ENCODE measurements at regions not wholly inside any gene's neighbourhood (a gene's known extent, or its start where the extent isn't known, plus 50 kb on each side); places are given as distances from the start of the nearest gene placed in this dataset.

- TF ChIP-seq CTCF (conservative IDR thresholded peaks at IDR 0.05 in 1 of 2, IDR thresholded peaks at IDR 0.05 in 1 of 2; ENCODE audit: low read depth in 1 of 2, low read length in 2 of 2), result no peak
- no peak for TF ChIP-seq EZH2 (IDR thresholded peaks at IDR 0.05; ENCODE audit: low read length, missing control alignments)
Observed at GRCh38 chr12:46472144-46472705, 99.7 kb upstream of the SLC38A2 start.
